ENCODE measurements at regions not wholly inside any gene's neighbourhood (a gene's known extent, or its start where the extent isn't known, plus 50 kb on each side); places are given as distances from the start of the nearest gene placed in this dataset.
A peak's percentile ranks its signal among the peaks of the same experiment; 100 is the strongest.

GRCh38 chr10:42988069-42988468 lies 88.8 kb upstream of the RET start:
- Histone ChIP-seq H2BK12ac (ENCODE audit: insufficient read length, low read depth, low read length) (no peak overlapping the region), H3K4me2 (ENCODE audit: insufficient read depth, insufficient read length, low read length) (no peak overlapping the region), H3K23me2 (ENCODE audit: insufficient read length, low read depth, low read length, poor library complexity, severe bottlenecking) (no peaks in the 10 kb centered on the region), H2BK20ac (ENCODE audit: low read depth, low read length, poor library complexity, severe bottlenecking) (no peak overlapping the region), H2AFZ (ENCODE audit: low read length) (no peak overlapping the region), H4K20me1 (ENCODE audit: control insufficient read depth, insufficient read depth, insufficient read length) (peaks cover 2% of the 10 kb centered on the region), H3K18ac (ENCODE audit: insufficient read length, low read depth, low read length) (no peak overlapping the region), H3K4me1 (ENCODE audit: insufficient read depth, low read length) (no peaks in the 10 kb centered on the region), H3K9me3 (ENCODE audit: control insufficient read depth, low read depth, low read length) (no peaks in the 10 kb centered on the region), H2BK15ac (ENCODE audit: low read depth, low read length) (no peak overlapping the region), H3K56ac (ENCODE audit: insufficient read length, low read depth, low read length) (no peak overlapping the region), H2BK5ac (ENCODE audit: insufficient read length, low read length) (no peak overlapping the region), H4K91ac (ENCODE audit: insufficient read length, low read depth, low read length) (no peak overlapping the region), H3K14ac (ENCODE audit: insufficient read depth, low read length) (no peak overlapping the region), H3K4ac (ENCODE audit: low read depth, low read length) (no peak overlapping the region), H3K23ac (ENCODE audit: insufficient read length, low read depth, low read length) (no peak overlapping the region), H4K5ac (ENCODE audit: insufficient read length, low read depth, low read length) (no peak overlapping the region), H2BK120ac (ENCODE audit: low read depth, low read length, poor library complexity, severe bottlenecking) (no peak overlapping the region), H3K9ac (ENCODE audit: extremely low read depth, insufficient read length, low read length) (no peak overlapping the region), H3K27me3 (ENCODE audit: insufficient read depth, low read length) (no peaks in the 10 kb centered on the region), H3K79me1 (ENCODE audit: insufficient read depth, low read depth, low read length, poor library complexity, severe bottlenecking) (no peaks in the 10 kb centered on the region), H3T11ph (ENCODE audit: low read length) (no peak overlapping the region), H2AK5ac (ENCODE audit: insufficient read length, low read length) (no peak overlapping the region), H4K8ac (replicated peaks; ENCODE audit: insufficient read length, low read depth, low read length) (no peak overlapping the region), H3K79me2 (ENCODE audit: insufficient read depth, low read length) (no peaks in the 10 kb centered on the region), H3K27ac (ENCODE audit: insufficient read length, low read depth, low read length) (no peak overlapping the region)
- Mint-ChIP-seq H3K9me3 (no peaks in the 10 kb centered on the region), H3K36me3 (ENCODE audit: insufficient read depth in 1 of 3, low read depth in 3 of 3) (no peaks in the 10 kb centered on the region; a peak in 1 of 7 replicates), H3K27ac (no peak overlapping the region), H3K27me3 (ENCODE audit: low read depth) (no peaks in the 10 kb centered on the region; the same call in 1 of the 2 replicates), H3K4me3 (no peak overlapping the region), H3K4me1 (peaks cover 0 to 5% of the 10 kb centered on the region in 2 experiments; a peak in 1 of 4 replicates)
- DNase-seq: peak; percentile 17
- TF ChIP-seq, protein P1, sequence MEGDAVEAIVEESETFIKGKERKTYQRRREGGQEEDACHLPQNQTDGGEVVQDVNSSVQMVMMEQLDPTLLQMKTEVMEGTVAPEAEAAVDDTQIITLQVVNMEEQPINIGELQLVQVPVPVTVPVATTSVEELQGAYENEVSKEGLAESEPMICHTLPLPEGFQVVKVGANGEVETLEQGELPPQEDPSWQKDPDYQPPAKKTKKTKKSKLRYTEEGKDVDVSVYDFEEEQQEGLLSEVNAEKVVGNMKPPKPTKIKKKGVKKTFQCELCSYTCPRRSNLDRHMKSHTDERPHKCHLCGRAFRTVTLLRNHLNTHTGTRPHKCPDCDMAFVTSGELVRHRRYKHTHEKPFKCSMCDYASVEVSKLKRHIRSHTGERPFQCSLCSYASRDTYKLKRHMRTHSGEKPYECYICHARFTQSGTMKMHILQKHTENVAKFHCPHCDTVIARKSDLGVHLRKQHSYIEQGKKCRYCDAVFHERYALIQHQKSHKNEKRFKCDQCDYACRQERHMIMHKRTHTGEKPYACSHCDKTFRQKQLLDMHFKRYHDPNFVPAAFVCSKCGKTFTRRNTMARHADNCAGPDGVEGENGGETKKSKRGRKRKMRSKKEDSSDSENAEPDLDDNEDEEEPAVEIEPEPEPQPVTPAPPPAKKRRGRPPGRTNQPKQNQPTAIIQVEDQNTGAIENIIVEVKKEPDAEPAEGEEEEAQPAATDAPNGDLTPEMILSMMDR (conservative IDR thresholded peaks at IDR 0.05): no peak
- WGBS (ENCODE audit: extremely low coverage, insufficient read length, low lambda C conversion rate): no CpG with 5 or more reads among the region's 7 CpGs

Data from H9 (cell line).